Panc1 (cell line): ENCODE measurements at regions not wholly inside any gene's neighbourhood (a gene's known extent, or its start where the extent isn't known, plus 50 kb on each side); places are given as distances from the start of the nearest gene placed in this dataset.

Source experiments
- ATAC-seq: fragments of 200-7000 bp; cut with Tn5 transposase; 2 replicates; pipeline ENCODE4 v1.9.1; 2020; ENCODE audit warnings: mild to moderate bottlenecking, moderate library complexity
- BruUV-seq: library from RNA; stranded (reverse); fragments of 400-500 nt; replicated peaks from 2 replicates; lab custom pipeline; 2021; lab: Mats Ljungman, UMichigan
- CTCF ChIA-PET: fragments of 300-600 bp; sonication (Branson Sonifier 250); formaldehyde crosslinking; loops from one replicate; lab custom pipeline; 2022; ENCODE audit warnings: antibody characterized with exemption; lab: Charles Lee
- POLR2A ChIA-PET: fragments of 300-600 bp; sonication (Branson Sonifier 250); formaldehyde crosslinking; loops from one replicate; lab custom pipeline; 2022; ENCODE audit warnings: antibody characterized with exemption; lab: Charles Lee
- DNase-seq: peaks from one replicate; pipeline ENCODE4 v3.0.0-alpha.2; 2010; ENCODE audit warnings: low read depth, low spot score
- H3K27ac ChIP-seq: 2 replicates; pipeline ENCODE4 v1.5.1; 2011; ENCODE audit warnings: mild to moderate bottlenecking, low read length, inconsistent platforms
- H3K27me3 ChIP-seq: fragments of 200-500 bp; sonication (Bioruptor generic); 2 replicates; pipeline ENCODE4 v1.6.0; 2014; ENCODE audit warnings: low read length, inconsistent platforms; ENCODE audit not compliant: control insufficient read depth, insufficient read depth
- H3K36me3 ChIP-seq: fragments of 200-500 bp; sonication (Bioruptor generic); 2 replicates; pipeline ENCODE4 v1.5.1; 2014; ENCODE audit warnings: inconsistent platforms, mild to moderate bottlenecking, low read length, moderate library complexity; ENCODE audit not compliant: control insufficient read depth, insufficient read depth
- H3K4me1 ChIP-seq: 2 replicates; pipeline ENCODE4 v1.5.1; 2011; ENCODE audit warnings: inconsistent platforms, mild to moderate bottlenecking, low read length, moderate library complexity; ENCODE audit not compliant: control insufficient read depth, insufficient read depth
- H3K4me3 ChIP-seq, 2 experiments: 2 replicates each; pipeline ENCODE4 v1.5.1; 2011 to 2012; ENCODE audit warnings: low read depth in 2 of 2, low read length in 2 of 2, mild to moderate bottlenecking in 2 of 2, inconsistent platforms in 1 of 2, moderate library complexity in 1 of 2
- H3K9me3 ChIP-seq: fragments of 200-500 bp; sonication (Bioruptor generic); 2 replicates; pipeline ENCODE4 v1.5.1; 2014; ENCODE audit warnings: low read depth, mild to moderate bottlenecking, inconsistent platforms, low read length, moderate library complexity; ENCODE audit not compliant: control insufficient read depth, insufficient read depth
- POLR2AphosphoS5 ChIP-seq: IDR thresholded peaks from 2 replicates; pipeline ENCODE4 v1.6.1; 2012; ENCODE audit warnings: mild to moderate bottlenecking, low read depth, low read length, moderate library complexity
- REST ChIP-seq, 2 experiments: IDR thresholded peaks; 2 replicates each; pipeline ENCODE4 v1.6.1; 2011 to 2012; ENCODE audit warnings: low read depth in 2 of 2, control low read depth in 1 of 2, low read length in 1 of 2, mild to moderate bottlenecking in 1 of 2, moderate library complexity in 1 of 2; ENCODE audit not compliant: insufficient read depth in 1 of 2
- SIN3A ChIP-seq: IDR thresholded peaks from 2 replicates; pipeline ENCODE4 v1.6.1; 2012; ENCODE audit warnings: low read depth, mild to moderate bottlenecking, low read length, moderate library complexity, borderline replicate concordance; ENCODE audit not compliant: insufficient read depth
- TCF7L2 ChIP-seq: IDR thresholded peaks from 2 replicates; pipeline ENCODE4 v1.6.1; 2011; ENCODE audit warnings: mild to moderate bottlenecking, low read depth, low read length, inconsistent platforms
- in situ Hi-C: cut with HindIII; loops from 2 replicates; pipeline ENCODE4 v1.10.0; 2016; ENCODE audit warnings: low sequenced_read_pairs, low pct_unique_long_range_greater_than_20kb
- intact Hi-C: fragments of 100-400 bp; cut with micrococcal nuclease; formaldehyde crosslinking; loops from one replicate; pipeline ENCODE4 v1.10.0; 2022; ENCODE audit not compliant: unreplicated experiment
- TF ChIP-seq, protein P1 (sequence below): fragments of 450-650 bp; IDR thresholded peaks from 2 replicates; pipeline ENCODE4 v1.5.1; 2017; ENCODE audit warnings: mild to moderate bottlenecking

DNA sequence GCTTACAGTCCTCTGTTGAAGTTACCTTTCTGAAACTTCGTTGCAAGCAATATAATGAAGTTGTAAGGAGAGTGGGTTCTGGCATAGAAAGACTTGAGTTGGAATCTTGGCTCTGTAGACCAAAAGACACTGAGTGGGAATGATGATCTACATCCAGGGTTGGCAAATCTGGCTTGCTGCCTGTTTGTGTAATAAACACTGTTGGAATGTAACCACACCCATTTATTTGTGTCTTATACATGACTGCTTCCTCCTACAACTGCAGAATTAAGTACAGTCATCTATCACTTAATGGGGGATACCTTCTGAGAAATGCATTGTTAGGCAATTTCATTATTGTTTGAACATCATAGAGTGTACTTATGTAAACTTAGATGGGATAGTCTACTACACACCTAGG lies 178.4 kb upstream of the SUCLG2 start:
- H3K27ac ChIP-seq: no peak overlapping the region
- no peaks in the 10 kb centered on the region for H3K36me3 ChIP-seq
- H3K27me3 ChIP-seq: no peaks in the 10 kb centered on the region
- no peak for DNase-seq
- TF ChIP-seq, protein P1, sequence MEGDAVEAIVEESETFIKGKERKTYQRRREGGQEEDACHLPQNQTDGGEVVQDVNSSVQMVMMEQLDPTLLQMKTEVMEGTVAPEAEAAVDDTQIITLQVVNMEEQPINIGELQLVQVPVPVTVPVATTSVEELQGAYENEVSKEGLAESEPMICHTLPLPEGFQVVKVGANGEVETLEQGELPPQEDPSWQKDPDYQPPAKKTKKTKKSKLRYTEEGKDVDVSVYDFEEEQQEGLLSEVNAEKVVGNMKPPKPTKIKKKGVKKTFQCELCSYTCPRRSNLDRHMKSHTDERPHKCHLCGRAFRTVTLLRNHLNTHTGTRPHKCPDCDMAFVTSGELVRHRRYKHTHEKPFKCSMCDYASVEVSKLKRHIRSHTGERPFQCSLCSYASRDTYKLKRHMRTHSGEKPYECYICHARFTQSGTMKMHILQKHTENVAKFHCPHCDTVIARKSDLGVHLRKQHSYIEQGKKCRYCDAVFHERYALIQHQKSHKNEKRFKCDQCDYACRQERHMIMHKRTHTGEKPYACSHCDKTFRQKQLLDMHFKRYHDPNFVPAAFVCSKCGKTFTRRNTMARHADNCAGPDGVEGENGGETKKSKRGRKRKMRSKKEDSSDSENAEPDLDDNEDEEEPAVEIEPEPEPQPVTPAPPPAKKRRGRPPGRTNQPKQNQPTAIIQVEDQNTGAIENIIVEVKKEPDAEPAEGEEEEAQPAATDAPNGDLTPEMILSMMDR: no peak
- no peak for TF ChIP-seq TCF7L2
- TF ChIP-seq SIN3A: no peak
- TF ChIP-seq POLR2AphosphoS5: no peak
- no peak for TF ChIP-seq REST (IDR thresholded peaks at IDR 0.05; ENCODE audit: insufficient read depth in 1 of 2, low read depth in 2 of 2, low read length in 1 of 2)
- H3K9me3 ChIP-seq: no peaks in the 10 kb centered on the region
- no peak overlapping the region for H3K4me3 ChIP-seq
- no peaks in the 10 kb centered on the region for H3K4me1 ChIP-seq
- in situ Hi-C loops (no loop called here), intact Hi-C loops (no loop called here)
- ChIA-PET CTCF (no interaction called here), POLR2A (no interaction called here)
- ATAC-seq: no peak
- BruUV-seq: no TSS peak

GRCh38 chr3:67831262-67831661 lies 176.8 kb upstream of the SUCLG2 start:
- Histone ChIP-seq H3K27me3 (no peaks in the 10 kb centered on the region), H3K4me3 (no peak overlapping the region), H3K4me1 (no peaks in the 10 kb centered on the region), H3K27ac (no peak overlapping the region), H3K9me3 (no peaks in the 10 kb centered on the region), H3K36me3 (no peaks in the 10 kb centered on the region)
- no peak for ATAC-seq
- ChIA-PET CTCF (no interaction called here), POLR2A (no interaction called here)
- BruUV-seq: no TSS peak
- intact Hi-C loops (no loop called here), in situ Hi-C loops (no loop called here)
- no peak for TF ChIP-seq REST (IDR thresholded peaks at IDR 0.05; ENCODE audit: insufficient read depth in 1 of 2, low read depth in 2 of 2, low read length in 1 of 2)
- TF ChIP-seq POLR2AphosphoS5: no peak
- TF ChIP-seq TCF7L2: no peak
- TF ChIP-seq, protein P1: no peak
- TF ChIP-seq SIN3A: no peak
- DNase-seq: no peak
